PC-3 (cell line): ENCODE measurements at regions not wholly inside any gene's neighbourhood (a gene's known extent, or its start where the extent isn't known, plus 50 kb on each side); places are given as distances from the start of the nearest gene placed in this dataset.

Source experiments
- ATAC-seq: fragments of 200-7000 bp; cut with Tn5 transposase; 2 replicates; pipeline ENCODE4 v1.9.1; 2020; ENCODE audit warnings: mild to moderate bottlenecking, moderate library complexity
- BruUV-seq: library from RNA; stranded (reverse); fragments of 400-500 nt; replicated peaks from 2 replicates; lab custom pipeline; 2021; lab: Mats Ljungman, UMichigan
- CTCF ChIA-PET: fragments of 300-600 bp; sonication (Branson Sonifier 250); formaldehyde crosslinking; loops from one replicate; lab custom pipeline; 2022; ENCODE audit warnings: antibody characterized with exemption; lab: Charles Lee
- POLR2A ChIA-PET: fragments of 300-600 bp; sonication (Branson Sonifier 250); formaldehyde crosslinking; loops from one replicate; lab custom pipeline; 2022; ENCODE audit warnings: antibody characterized with exemption; ENCODE audit not compliant: unreplicated experiment; lab: Charles Lee
- DNase-seq: peaks from one replicate; pipeline ENCODE4 v3.0.0-alpha.2; 2015
- H2AFZ ChIP-seq: fragments of 300-600 bp; sonication (generic); 2 replicates; pipeline ENCODE4 v1.6.0; 2016; ENCODE audit warnings: antibody characterized with exemption, low read length
- H3F3A ChIP-seq: fragments of 300-600 bp; sonication (generic); one replicate; pipeline ENCODE4 v1.6.0; 2017; ENCODE audit warnings: antibody characterized with exemption, low read length, control low read depth, mild to moderate bottlenecking; ENCODE audit not compliant: unreplicated experiment
- H3K27ac ChIP-seq: fragments of 300-600 bp; sonication (generic); 2 replicates; pipeline ENCODE4 v1.5.1; 2016; ENCODE audit warnings: mild to moderate bottlenecking, low read length
- H3K27me3 ChIP-seq: fragments of 300-600 bp; sonication (generic); 2 replicates; pipeline ENCODE4 v1.6.1; 2016; ENCODE audit warnings: low read length, mixed read lengths
- H3K36me3 ChIP-seq: fragments of 300-600 bp; sonication (generic); 2 replicates; pipeline ENCODE4 v1.6.1; 2016; ENCODE audit warnings: low read depth, mixed run types, low read length, mixed read lengths
- H3K4me1 ChIP-seq: fragments of 300-600 bp; sonication (generic); 2 replicates; pipeline ENCODE4 v1.5.1; 2016; ENCODE audit warnings: low read length; ENCODE audit not compliant: insufficient read depth
- H3K4me2 ChIP-seq: fragments of 300-600 bp; sonication (generic); 2 replicates; pipeline ENCODE4 v1.6.0; 2016; ENCODE audit warnings: low read length
- H3K4me3 ChIP-seq: fragments of 300-600 bp; sonication (generic); 2 replicates; pipeline ENCODE4 v1.5.1; 2016; ENCODE audit warnings: mild to moderate bottlenecking, low read length, mixed read lengths
- H3K79me2 ChIP-seq: fragments of 300-600 bp; sonication (generic); 2 replicates; pipeline ENCODE4 v1.6.1; 2017; ENCODE audit warnings: low read length, mixed read lengths
- H3K9ac ChIP-seq: fragments of 300-600 bp; sonication (generic); 2 replicates; pipeline ENCODE4 v1.6.0; 2016; ENCODE audit warnings: mild to moderate bottlenecking, low read length
- H3K9me2 ChIP-seq: fragments of 300-600 bp; sonication (generic); replicated peaks from 2 replicates; pipeline ENCODE4 v1.6.1; 2016; ENCODE audit warnings: mixed run types, low read length, mixed read lengths
- H3K9me3 ChIP-seq: fragments of 300-600 bp; sonication (generic); 2 replicates; pipeline ENCODE4 v1.6.1; 2016; ENCODE audit warnings: low read length, mixed read lengths
- H4K20me1 ChIP-seq: fragments of 300-600 bp; sonication (generic); 2 replicates; pipeline ENCODE4 v1.6.1; 2016; ENCODE audit warnings: low read length, mixed read lengths
- CTCF ChIP-seq: fragments of 300-600 bp; sonication (generic); conservative IDR thresholded peaks from 2 replicates; pipeline ENCODE4 v1.5.1; 2017; ENCODE audit warnings: antibody characterized with exemption, low read depth, mild to moderate bottlenecking, low read length
- EZH2 ChIP-seq: fragments of 300-600 bp; sonication (generic); IDR thresholded peaks from one replicate; pipeline ENCODE4 v1.6.1; 2017; ENCODE audit warnings: antibody characterized with exemption, mild to moderate bottlenecking, low read length; ENCODE audit not compliant: unreplicated experiment
- EZH2phosphoT487 ChIP-seq: fragments of 300-600 bp; sonication (generic); IDR thresholded peaks from 2 replicates; pipeline ENCODE4 v1.6.1; 2018; ENCODE audit warnings: mild to moderate bottlenecking, antibody characterized with exemption, low read length, borderline replicate concordance
- intact Hi-C: fragments of 100-400 bp; cut with micrococcal nuclease; formaldehyde crosslinking; loops from 2 replicates; pipeline ENCODE4 v1.9.0; 2023

- DNase-seq (no peak), ATAC-seq (no peak)
- H2AFZ ChIP-seq: no peak overlapping the region
- 0 out of 2 replicates have a peak, but pooled peaks cover 5% of the 10 kb centered on the region for H3K9me3 ChIP-seq
- no peak overlapping the region for H3K4me3 ChIP-seq
- H4K20me1 ChIP-seq: no peaks in the 10 kb centered on the region
- H3F3A ChIP-seq: no peaks in the 10 kb centered on the region
- no peaks in the 10 kb centered on the region for H3K4me1 ChIP-seq
- no peaks in the 10 kb centered on the region for H3K27me3 ChIP-seq
- no peak overlapping the region for H3K27ac ChIP-seq
- H3K9ac ChIP-seq: no peak overlapping the region
- no peak for TF ChIP-seq CTCF
- TF ChIP-seq EZH2phosphoT487: no peak
- TF ChIP-seq EZH2: no peak
- ChIA-PET CTCF (no interaction called here), POLR2A (no interaction called here)
- no peaks in the 10 kb centered on the region for H3K79me2 ChIP-seq
- no peaks in the 10 kb centered on the region; the same call in 1 of the 2 replicates for H3K36me3 ChIP-seq
- H3K4me2 ChIP-seq: no peak overlapping the region
- intact Hi-C loops: no loop called here
- H3K9me2 ChIP-seq: no peaks in the 10 kb centered on the region
- no TSS peak for BruUV-seq
Observed at GRCh38 chr7:33701927-33702326, 203.4 kb upstream of the BMPER start.

DNA sequence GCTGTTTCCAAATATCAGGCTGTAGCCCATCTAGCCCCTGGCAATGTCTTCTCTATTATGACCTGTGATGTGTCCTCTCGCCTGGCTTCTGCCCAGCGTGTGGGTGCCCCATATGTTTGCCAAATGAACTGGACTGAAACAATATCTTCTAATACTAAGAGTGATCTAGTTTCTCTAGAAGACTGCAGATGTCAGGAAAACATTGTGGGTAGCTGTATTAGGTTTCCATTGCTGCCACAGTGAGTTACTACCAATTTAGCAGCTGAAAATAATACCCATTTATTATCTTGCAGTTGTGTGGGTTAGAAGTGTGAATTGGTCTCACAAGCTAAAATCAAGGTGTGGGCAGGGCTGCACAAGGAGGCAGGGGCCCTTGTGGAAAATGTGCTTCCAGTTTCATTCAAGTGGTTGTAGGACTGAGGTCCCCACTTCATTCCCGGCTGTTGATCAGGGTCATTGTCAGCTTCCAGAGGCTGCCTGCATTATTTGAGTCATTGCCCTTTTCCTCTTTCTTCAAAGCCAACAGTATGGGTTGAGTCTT lies 202.8 kb upstream of the BMPER start:
- no peaks in the 10 kb centered on the region for H3K27me3 ChIP-seq
- no peak for DNase-seq
- no peaks in the 10 kb centered on the region for H3K9me2 ChIP-seq
- H3K9me3 ChIP-seq: 0 out of 2 replicates have a peak, but pooled peaks cover 5% of the 10 kb centered on the region
- CTCF ChIA-PET: no interaction called here
- H3K4me3 ChIP-seq: no peak overlapping the region
- H3K4me2 ChIP-seq: no peak overlapping the region
- ATAC-seq: no peak
- H3K79me2 ChIP-seq: no peaks in the 10 kb centered on the region
- H3K4me1 ChIP-seq: no peaks in the 10 kb centered on the region
- no TSS peak for BruUV-seq
- no peaks in the 10 kb centered on the region; the same call in 1 of the 2 replicates for H3K36me3 ChIP-seq
- no peak overlapping the region for H3K27ac ChIP-seq
- no peaks in the 10 kb centered on the region for H4K20me1 ChIP-seq
- no peak overlapping the region for H3K9ac ChIP-seq
- intact Hi-C loops: no loop called here
- TF ChIP-seq CTCF (no peak), EZH2phosphoT487 (no peak), EZH2 (no peak)
- POLR2A ChIA-PET: interaction anchor here (0.6 kb wide), 1 partner anchor 1144 kb away, joined by 4 read pairs; no protein-coding TSS in a partner anchor
- no peaks in the 10 kb centered on the region for H3F3A ChIP-seq
- H2AFZ ChIP-seq: no peak overlapping the region

GRCh38 chr7:33705333-33705833 lies 200.0 kb upstream of the BMPER start:
- TF ChIP-seq EZH2phosphoT487 (no peak), EZH2 (no peak), CTCF (no peak)
- BruUV-seq: no TSS peak
- ChIA-PET POLR2A (no interaction called here), CTCF (no interaction called here)
- ATAC-seq: no peak
- Histone ChIP-seq H3F3A (no peaks in the 10 kb centered on the region), H3K4me3 (no peak overlapping the region), H3K27ac (no peak overlapping the region), H4K20me1 (no peaks in the 10 kb centered on the region), H3K4me2 (no peak overlapping the region), H2AFZ (no peak overlapping the region), H3K27me3 (no peaks in the 10 kb centered on the region), H3K9me3 (0 out of 2 replicates have a peak, but pooled peaks cover 5% of the 10 kb centered on the region), H3K9me2 (no peaks in the 10 kb centered on the region), H3K36me3 (no peaks in the 10 kb centered on the region; the same call in 1 of the 2 replicates), H3K79me2 (no peaks in the 10 kb centered on the region), H3K4me1 (no peaks in the 10 kb centered on the region), H3K9ac (no peak overlapping the region)
- DNase-seq: no peak
- intact Hi-C loops: no loop called here
